ENCODE measurements at regions not wholly inside any gene's neighbourhood (a gene's known extent, or its start where the extent isn't known, plus 50 kb on each side); places are given as distances from the start of the nearest gene placed in this dataset.

- Histone ChIP-seq H3K27ac (ENCODE audit: low read depth, low read length) (no peak overlapping the region), H4K20me1 (ENCODE audit: insufficient read depth) (no peaks in the 10 kb centered on the region), H3K4me1 (ENCODE audit: control insufficient read depth in 1 of 2, insufficient read depth in 2 of 2, low read length in 2 of 2) (no peaks in the 10 kb centered on the region), H3K9me3 (ENCODE audit: control insufficient read depth in 1 of 2, insufficient read depth in 1 of 2, low read depth in 1 of 2, low read length in 2 of 2) (peaks cover 0 to 12% of the 10 kb centered on the region in 2 experiments; a peak in 1 of 4 replicates), H3K4me3 (replicated peaks in 1 of 2; ENCODE audit: low read depth in 1 of 2, low read length in 2 of 2) (no peak overlapping the region), H3K9ac (ENCODE audit: low read length) (no peak overlapping the region), H2AFZ (ENCODE audit: low read depth, low read length, poor library complexity, severe bottlenecking) (no peak overlapping the region), H3K9me2 (ENCODE audit: insufficient read depth) (no peaks in the 10 kb centered on the region), H3K27me3 (ENCODE audit: insufficient read depth, low read length) (no peaks in the 10 kb centered on the region), H3K4me2 (ENCODE audit: low read length) (no peak overlapping the region), H3K79me2 (ENCODE audit: insufficient read depth, low read length) (no peaks in the 10 kb centered on the region), H3K36me3 (ENCODE audit: control insufficient read depth in 1 of 2, insufficient read depth in 2 of 2, low read length in 2 of 2) (no peaks in the 10 kb centered on the region)
- no TSS peak for BruUV-seq (replicated peaks)
- intact Hi-C loops (cut with micrococcal nuclease), result no loop called here
- RAD21 ChIA-PET (ENCODE audit: low non-redundant PET in 1 of 2, low total read pairs in 2 of 2, uncharacterized antibody in 2 of 2, unreplicated experiment in 2 of 2), result no interaction called here
- CTCF ChIA-PET, result no interaction called here
- no peak for TF ChIP-seq TCF7L2 (IDR thresholded peaks at IDR 0.05; ENCODE audit: borderline replicate concordance, extremely low read depth, insufficient read depth, insufficient read length)
- no peak for TF ChIP-seq JUND (IDR thresholded peaks at IDR 0.05)
- no peak for TF ChIP-seq EZH2phosphoT487 (IDR thresholded peaks at IDR 0.05; ENCODE audit: borderline replicate concordance)
- TF ChIP-seq EZH2 (IDR thresholded peaks at IDR 0.05), result no peak
- no peak for TF ChIP-seq SP1 (IDR thresholded peaks at IDR 0.05; ENCODE audit: low read depth)
- no peak for TF ChIP-seq EGR1 (IDR thresholded peaks at IDR 0.05; ENCODE audit: low read depth)
- no peak for TF ChIP-seq POLR2AphosphoS5 (IDR thresholded peaks at IDR 0.05; ENCODE audit: low read depth, low read length)
- no peak for TF ChIP-seq CEBPB (IDR thresholded peaks at IDR 0.05; ENCODE audit: low read depth)
- TF ChIP-seq FOSL1 (IDR thresholded peaks at IDR 0.05; ENCODE audit: low read depth), result no peak
- no peak for TF ChIP-seq ZFX (IDR thresholded peaks at IDR 0.05)
- no peak for TF ChIP-seq RAD21 (IDR thresholded peaks at IDR 0.05; ENCODE audit: low read depth)
- TF ChIP-seq SRF (IDR thresholded peaks at IDR 0.05; ENCODE audit: low read depth), result no peak
- TF ChIP-seq ELF1 (IDR thresholded peaks at IDR 0.05; ENCODE audit: borderline replicate concordance, low read depth), result no peak
- no peak for TF ChIP-seq ZNF274 (IDR thresholded peaks at IDR 0.05; ENCODE audit: low read depth, low read length)
- TF ChIP-seq ATF3 (IDR thresholded peaks at IDR 0.05), result no peak
- TF ChIP-seq, protein P1, sequence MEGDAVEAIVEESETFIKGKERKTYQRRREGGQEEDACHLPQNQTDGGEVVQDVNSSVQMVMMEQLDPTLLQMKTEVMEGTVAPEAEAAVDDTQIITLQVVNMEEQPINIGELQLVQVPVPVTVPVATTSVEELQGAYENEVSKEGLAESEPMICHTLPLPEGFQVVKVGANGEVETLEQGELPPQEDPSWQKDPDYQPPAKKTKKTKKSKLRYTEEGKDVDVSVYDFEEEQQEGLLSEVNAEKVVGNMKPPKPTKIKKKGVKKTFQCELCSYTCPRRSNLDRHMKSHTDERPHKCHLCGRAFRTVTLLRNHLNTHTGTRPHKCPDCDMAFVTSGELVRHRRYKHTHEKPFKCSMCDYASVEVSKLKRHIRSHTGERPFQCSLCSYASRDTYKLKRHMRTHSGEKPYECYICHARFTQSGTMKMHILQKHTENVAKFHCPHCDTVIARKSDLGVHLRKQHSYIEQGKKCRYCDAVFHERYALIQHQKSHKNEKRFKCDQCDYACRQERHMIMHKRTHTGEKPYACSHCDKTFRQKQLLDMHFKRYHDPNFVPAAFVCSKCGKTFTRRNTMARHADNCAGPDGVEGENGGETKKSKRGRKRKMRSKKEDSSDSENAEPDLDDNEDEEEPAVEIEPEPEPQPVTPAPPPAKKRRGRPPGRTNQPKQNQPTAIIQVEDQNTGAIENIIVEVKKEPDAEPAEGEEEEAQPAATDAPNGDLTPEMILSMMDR (IDR thresholded peaks at IDR 0.05 in 2 of 3, conservative IDR thresholded peaks at IDR 0.05 in 1 of 3; ENCODE audit: borderline replicate concordance in 1 of 3, insufficient read depth in 1 of 3, low read depth in 2 of 3, low read length in 2 of 3), result no peak
- TF ChIP-seq SIN3A (IDR thresholded peaks at IDR 0.05; ENCODE audit: low read depth), result no peak
- POLR2A ChIA-PET, result no interaction called here
- ATAC-seq (no peak), DNase-seq (ENCODE audit: low read depth, low spot score) (no peak)
These were observed 78.6 kb upstream of the MYL2 start for GRCh38 chr12:110998971-110999370.
